COR-L47 (cell line): ENCODE measurements at regions not wholly inside any gene's neighbourhood (a gene's known extent, or its start where the extent isn't known, plus 50 kb on each side); places are given as distances from the start of the nearest gene placed in this dataset.
"Not testable (repeated sequence)": the region's sequence is repeated elsewhere in the genome, so short reads cannot be mapped to it uniquely, and the experiment has no call there.

Experiments
- DNase-seq: peaks from one replicate; lab custom pipeline; 2025; lab: John Stamatoyannopoulos, UW

GRCh38 chr13:95391362-95391761 is 90.1 kb upstream of the ABCC4 start:
- DNase-seq = no peak

GRCh38 chr13:95391785-95392184 is 90.5 kb upstream of the ABCC4 start:
- no peak for DNase-seq

GRCh38 chr13:95392597-95392996 is 91.3 kb upstream of the ABCC4 start:
- no peak for DNase-seq

- DNase-seq = no peak
Measured at GRCh38 chr13:95403349-95404140, 102.3 kb upstream of the ABCC4 start.

GRCh38 chr13:95404141-95404882 is 103.1 kb upstream of the ABCC4 start:
- DNase-seq = peak; percentile 63

- no peak for DNase-seq
Measured at GRCh38 chr13:95406176-95406575, 104.9 kb upstream of the ABCC4 start.

GRCh38 chr13:95411428-95412040 is 110.3 kb upstream of the ABCC4 start:
- DNase-seq = peak; percentile 68

- no peak for DNase-seq
Measured at GRCh38 chr13:95418946-95419345, 117.7 kb upstream of the ABCC4 start.

- DNase-seq = no peak
Measured at GRCh38 chr13:95420501-95420900, 119.2 kb upstream of the ABCC4 start.

GRCh38 chr13:95426631-95427030 is 125.4 kb upstream of the ABCC4 start:
- DNase-seq = no peak

- not testable (repeated sequence) for DNase-seq
Measured at GRCh38 chr13:95430525-95430924, 122.0 kb upstream of the CLDN10 start.

GRCh38 chr13:95432141-95432540 is 120.4 kb upstream of the CLDN10 start:
- no peak for DNase-seq

- DNase-seq = no peak
Measured at GRCh38 chr13:95433537-95433936, 119.0 kb upstream of the CLDN10 start.

GRCh38 chr13:95434111-95434510 is 118.4 kb upstream of the CLDN10 start:
- no peak for DNase-seq

- no peak for DNase-seq
Measured at GRCh38 chr13:95437561-95437960, 115.0 kb upstream of the CLDN10 start.

- DNase-seq = no peak
Measured at GRCh38 chr13:95438297-95438696, 114.2 kb upstream of the CLDN10 start.

- no peak for DNase-seq
Measured at GRCh38 chr13:95440441-95441088, 112.0 kb upstream of the CLDN10 start.

- DNase-seq = no peak
Measured at GRCh38 chr13:95441326-95441725, 111.2 kb upstream of the CLDN10 start.

GRCh38 chr13:95444006-95444730 is 108.4 kb upstream of the CLDN10 start:
- no peak for DNase-seq

GRCh38 chr13:95445131-95445530 is 107.4 kb upstream of the CLDN10 start:
- DNase-seq = no peak

- peak; percentile 49 for DNase-seq
Measured at GRCh38 chr13:95447814-95448213, 104.7 kb upstream of the CLDN10 start.

GRCh38 chr13:95451656-95452055 is 100.9 kb upstream of the CLDN10 start:
- DNase-seq = no peak
